ENCODE measurements at regions not wholly inside any gene's neighbourhood (a gene's known extent, or its start where the extent isn't known, plus 50 kb on each side); places are given as distances from the start of the nearest gene placed in this dataset.
"Not testable (repeated sequence)": the region's sequence is repeated elsewhere in the genome, so short reads cannot be mapped to it uniquely, and the experiment has no call there.

DNA sequence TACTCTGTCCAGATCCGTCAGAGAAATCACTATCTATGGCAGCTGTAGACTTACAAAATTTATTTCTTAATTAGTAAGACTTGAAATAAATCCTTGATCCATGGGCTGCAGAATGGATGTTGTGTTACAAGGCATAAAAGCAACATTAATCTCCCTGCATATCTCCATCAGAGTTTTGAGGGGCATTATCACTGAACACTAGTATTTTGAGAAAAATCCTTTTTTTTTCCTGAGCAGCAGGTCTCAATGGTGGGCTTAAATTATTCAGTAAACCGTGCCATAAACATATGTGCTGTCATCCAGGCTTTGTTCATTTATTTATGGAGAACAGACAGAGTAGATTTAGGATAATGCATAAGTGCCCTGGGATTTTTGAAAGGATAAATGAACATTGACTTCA, 457.9 kb upstream of the CTSO start:
- Histone ChIP-seq H3K36me3 (ENCODE audit: insufficient read depth) (no peaks in the 10 kb centered on the region), H3K4me3 (ENCODE audit: low read depth, low read length) (no peak overlapping the region), H3K4me1 (ENCODE audit: insufficient read depth) (no peaks in the 10 kb centered on the region), H3K27ac (ENCODE audit: low read depth) (no peak overlapping the region)
- no peak for DNase-seq (ENCODE audit: extremely low spot score)
- 79% methylated on average over 2 of the region's 2 CpGs for WGBS

DNA sequence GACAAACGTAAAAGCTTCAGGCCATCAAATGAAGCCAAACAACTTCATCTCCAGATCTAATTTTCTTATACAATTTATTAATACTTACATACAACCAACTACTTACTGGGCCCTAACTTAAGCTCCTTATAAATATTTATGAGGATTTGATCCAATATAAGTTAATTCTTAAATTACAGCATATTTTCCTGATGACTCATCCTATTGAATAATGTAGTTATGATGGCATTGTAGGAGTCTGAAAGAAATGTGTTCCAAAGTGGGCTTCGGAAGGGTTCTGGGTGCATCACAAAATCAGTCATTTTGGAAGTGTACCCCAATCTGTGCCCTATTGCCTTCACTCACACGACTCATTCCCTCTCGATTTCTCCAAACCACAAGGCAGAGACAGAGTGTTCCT, 455.1 kb upstream of the CTSO start:
- DNase-seq (ENCODE audit: extremely low spot score), result no peak
- 92% methylated on average over 4 of the region's 4 CpGs for WGBS
- Histone ChIP-seq H3K4me3 (ENCODE audit: low read depth, low read length) (no peak overlapping the region), H3K36me3 (ENCODE audit: insufficient read depth) (no peaks in the 10 kb centered on the region), H3K4me1 (ENCODE audit: insufficient read depth) (no peaks in the 10 kb centered on the region), H3K27ac (ENCODE audit: low read depth) (no peak overlapping the region)

DNA sequence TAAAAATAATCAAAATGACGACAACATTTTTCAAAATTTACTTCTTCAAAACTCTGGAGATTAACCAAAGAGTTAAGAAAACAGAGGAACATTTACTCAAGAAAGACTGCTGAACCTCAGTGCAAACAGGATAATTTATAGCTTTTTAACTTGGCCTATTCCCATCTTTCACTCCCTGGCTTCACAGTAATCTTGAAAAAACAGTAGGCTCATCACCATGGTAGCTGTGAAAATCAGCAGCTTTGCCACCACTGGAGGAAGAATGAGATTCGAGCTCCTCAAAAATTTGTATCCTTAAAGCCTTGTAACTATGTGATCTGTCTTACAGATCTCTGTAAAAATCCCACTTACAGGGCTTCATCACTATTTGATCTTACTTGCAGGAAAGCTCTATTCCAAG, 447.7 kb upstream of the CTSO start:
- Histone ChIP-seq H3K4me1 (ENCODE audit: insufficient read depth) (no peaks in the 10 kb centered on the region), H3K36me3 (ENCODE audit: insufficient read depth) (no peaks in the 10 kb centered on the region), H3K4me3 (ENCODE audit: low read depth, low read length) (no peak overlapping the region), H3K27ac (ENCODE audit: low read depth) (no peak overlapping the region)
- 58% methylated on average over 2 of the region's 2 CpGs for WGBS
- no peak for DNase-seq (ENCODE audit: extremely low spot score)

DNA sequence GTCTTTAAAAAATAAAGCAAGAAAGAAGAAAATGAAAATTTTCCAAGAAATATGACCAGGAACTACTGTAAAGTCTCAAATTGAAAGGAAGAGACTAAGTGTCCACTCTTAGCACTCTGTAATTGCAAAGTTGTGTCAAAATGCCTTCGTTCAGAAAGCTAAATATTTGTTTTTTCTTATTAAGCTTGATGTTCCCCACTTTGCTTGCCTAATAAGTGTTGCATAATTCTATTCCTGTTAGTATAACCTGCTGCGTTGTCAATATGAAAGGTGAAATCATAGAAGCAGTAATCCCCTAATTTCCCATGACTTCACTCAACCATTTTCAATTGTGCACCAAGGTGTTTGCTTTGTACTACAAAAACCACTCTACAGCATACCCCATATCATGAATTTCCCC, 442.9 kb upstream of the CTSO start:
- H3K27ac ChIP-seq (ENCODE audit: low read depth), result no peak overlapping the region
- DNase-seq (ENCODE audit: extremely low spot score), result no peak
- 93% methylated on average over 2 of the region's 2 CpGs for WGBS
- no peaks in the 10 kb centered on the region for H3K36me3 ChIP-seq (ENCODE audit: insufficient read depth)
- H3K4me3 ChIP-seq (ENCODE audit: low read depth, low read length), result no peak overlapping the region
- H3K4me1 ChIP-seq (ENCODE audit: insufficient read depth), result no peaks in the 10 kb centered on the region

DNA sequence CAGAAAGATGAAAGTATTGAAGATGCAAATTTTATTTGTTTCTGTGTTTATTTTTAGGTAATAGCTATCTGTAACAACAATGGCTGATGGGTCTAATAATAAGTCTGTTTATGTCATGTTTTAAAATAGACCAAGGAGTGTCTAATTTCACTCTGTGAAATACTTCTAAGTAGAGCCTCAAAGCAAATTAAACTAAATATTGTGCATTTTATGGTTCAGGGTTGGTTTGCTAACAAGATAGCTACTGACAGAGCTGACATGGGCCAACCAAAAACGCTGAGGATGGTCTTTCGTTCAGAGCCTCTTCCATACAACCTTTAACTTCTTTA, 437.6 kb upstream of the CTSO start:
- WGBS, result 80% methylated on average over 2 of the region's 2 CpGs
- no peaks in the 10 kb centered on the region for H3K4me1 ChIP-seq (ENCODE audit: insufficient read depth)
- H3K36me3 ChIP-seq (ENCODE audit: insufficient read depth), result no peaks in the 10 kb centered on the region
- no peak overlapping the region for H3K27ac ChIP-seq (ENCODE audit: low read depth)
- no peak for DNase-seq (ENCODE audit: extremely low spot score)
- H3K4me3 ChIP-seq (ENCODE audit: low read depth, low read length), result no peak overlapping the region

DNA sequence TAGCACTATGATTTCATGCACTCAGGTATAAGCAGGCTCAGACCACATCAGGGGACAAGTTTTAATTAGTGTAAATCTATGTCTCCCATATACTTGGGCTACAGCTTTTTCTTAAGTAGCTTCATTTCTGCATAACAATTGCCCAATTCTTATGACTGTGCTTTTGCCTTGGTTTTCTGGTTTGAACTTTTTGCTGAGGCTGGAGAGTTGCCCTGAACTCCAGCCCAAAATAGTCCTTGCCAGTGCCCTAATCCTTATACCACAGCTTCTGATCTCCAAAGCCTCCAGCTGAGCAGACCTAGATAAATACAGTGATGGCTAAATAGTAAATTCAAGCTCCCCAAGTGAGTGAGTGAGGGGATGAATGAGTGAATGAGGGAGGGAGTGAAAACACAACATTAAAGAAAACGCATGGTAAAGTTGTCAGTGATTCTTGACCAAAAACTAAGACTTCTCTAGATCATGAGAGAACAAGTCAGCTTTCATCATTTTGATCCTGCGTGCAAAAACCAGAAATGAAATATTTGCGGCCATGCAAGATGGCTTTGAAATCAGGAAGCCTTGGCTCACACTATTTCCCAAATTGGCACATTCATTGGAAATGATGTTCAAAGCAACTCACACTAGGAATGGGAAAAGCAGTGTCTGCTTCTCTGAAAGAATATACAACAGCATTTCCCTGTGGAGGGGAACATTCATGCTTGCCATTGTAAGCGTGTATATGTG, 437.1 kb upstream of the CTSO start:
- Histone ChIP-seq H3K36me3 (ENCODE audit: insufficient read depth) (no peaks in the 10 kb centered on the region), H3K27ac (ENCODE audit: low read depth) (no peak overlapping the region), H3K4me1 (ENCODE audit: insufficient read depth) (no peaks in the 10 kb centered on the region), H3K4me3 (ENCODE audit: low read depth, low read length) (no peak overlapping the region)
- WGBS, result 81% methylated on average over 4 of the region's 4 CpGs
- no peak for DNase-seq (ENCODE audit: extremely low spot score)

DNA sequence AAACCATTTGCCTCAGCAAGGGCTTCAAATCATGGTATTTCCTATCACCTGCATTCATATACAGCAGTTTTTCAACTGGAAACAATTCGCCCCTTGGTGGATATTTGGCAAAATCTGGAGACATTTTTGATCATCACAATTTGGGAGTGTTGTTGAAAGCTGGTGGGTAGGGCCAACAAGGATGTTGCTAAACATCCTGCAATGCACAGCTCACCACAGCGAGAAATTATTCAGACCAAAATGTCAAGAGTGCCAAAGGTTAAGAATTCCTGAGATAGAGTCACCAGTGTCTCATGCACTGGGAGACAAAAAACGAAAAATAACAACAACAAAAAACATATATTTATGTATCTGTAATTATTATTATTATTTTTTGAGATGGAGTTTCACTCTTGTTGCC, 435.2 kb upstream of the CTSO start:
- no peaks in the 10 kb centered on the region for H3K4me1 ChIP-seq (ENCODE audit: insufficient read depth)
- no peak overlapping the region for H3K4me3 ChIP-seq (ENCODE audit: low read depth, low read length)
- H3K36me3 ChIP-seq (ENCODE audit: insufficient read depth), result no peaks in the 10 kb centered on the region
- DNase-seq (ENCODE audit: extremely low spot score), result no peak
- WGBS, result 87% methylated on average over 3 of the region's 3 CpGs
- H3K27ac ChIP-seq (ENCODE audit: low read depth), result no peak overlapping the region

DNA sequence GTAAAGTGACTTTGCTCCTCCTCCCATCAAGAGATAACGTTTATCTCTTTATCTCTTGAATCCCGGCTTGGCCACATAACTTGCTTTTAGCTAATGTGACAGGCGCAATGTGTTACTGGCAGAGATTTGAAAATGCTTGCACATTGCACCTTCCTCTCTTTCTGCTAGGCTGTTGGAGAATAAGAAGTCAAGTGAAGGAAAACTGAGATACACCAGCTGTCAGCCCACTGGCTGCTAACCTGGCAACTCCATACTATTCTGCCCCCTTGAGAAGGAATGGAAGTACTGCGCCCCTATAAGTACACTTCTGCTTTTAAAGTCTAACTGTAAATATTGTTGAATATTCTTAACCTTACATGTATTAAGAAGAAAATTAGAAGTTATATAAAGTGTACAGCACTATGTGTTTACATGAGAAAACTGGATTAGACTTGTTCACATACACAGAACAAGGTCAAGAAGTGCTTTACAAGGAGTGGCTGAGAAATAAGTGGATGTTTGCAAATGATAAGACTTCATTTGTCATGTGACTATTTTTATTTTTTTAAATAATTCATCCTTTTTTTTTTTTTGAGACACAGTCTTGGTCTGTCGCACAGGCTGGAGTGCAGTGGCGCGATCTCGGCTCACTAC, 424.5 kb upstream of the CTSO start:
- no peak overlapping the region for H3K27ac ChIP-seq (ENCODE audit: low read depth)
- no peak overlapping the region for H3K4me3 ChIP-seq (ENCODE audit: low read depth, low read length)
- DNase-seq (ENCODE audit: extremely low spot score), result peak; percentile 20
- no peaks in the 10 kb centered on the region for H3K4me1 ChIP-seq (ENCODE audit: insufficient read depth)
- 62% methylated on average over 8 of the region's 8 CpGs for WGBS
- H3K36me3 ChIP-seq (ENCODE audit: insufficient read depth), result no peaks in the 10 kb centered on the region

DNA sequence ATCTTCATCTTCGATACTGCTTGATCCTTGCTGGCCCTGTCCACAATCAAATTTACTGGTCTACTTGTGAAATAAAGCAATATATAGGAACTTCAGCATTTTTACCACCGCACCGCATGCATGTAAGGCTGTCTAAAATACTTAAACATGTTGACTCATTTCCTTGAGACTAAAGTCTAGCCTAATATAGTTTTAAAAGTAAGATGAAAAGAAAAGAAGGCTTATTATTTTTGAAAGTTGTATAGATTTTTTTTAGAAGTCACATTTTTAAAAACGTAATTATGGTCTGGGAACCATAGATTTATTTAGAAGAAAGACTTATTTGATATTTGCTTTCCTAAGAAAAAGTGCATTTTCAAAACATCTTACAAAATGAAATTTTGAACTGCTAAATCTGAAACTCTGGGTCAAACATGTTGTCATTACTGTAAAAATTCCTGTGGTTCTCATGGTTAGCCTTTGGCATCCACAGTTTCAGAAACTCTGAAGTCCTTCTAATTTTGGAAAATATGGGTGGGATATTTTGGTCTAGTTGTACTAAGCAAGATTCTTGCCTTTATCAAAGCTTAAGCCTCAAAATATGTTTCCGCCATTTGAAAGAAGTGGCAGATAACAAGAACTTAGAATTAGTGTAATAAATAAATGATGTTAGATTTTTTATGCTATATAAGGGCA, 423.5 kb upstream of the CTSO start:
- DNase-seq (ENCODE audit: extremely low spot score), result no peak
- Histone ChIP-seq H3K4me1 (ENCODE audit: insufficient read depth) (no peaks in the 10 kb centered on the region), H3K36me3 (ENCODE audit: insufficient read depth) (no peaks in the 10 kb centered on the region), H3K4me3 (ENCODE audit: low read depth, low read length) (no peak overlapping the region), H3K27ac (ENCODE audit: low read depth) (no peak overlapping the region)
- 71% methylated on average over 5 of the region's 5 CpGs for WGBS

DNA sequence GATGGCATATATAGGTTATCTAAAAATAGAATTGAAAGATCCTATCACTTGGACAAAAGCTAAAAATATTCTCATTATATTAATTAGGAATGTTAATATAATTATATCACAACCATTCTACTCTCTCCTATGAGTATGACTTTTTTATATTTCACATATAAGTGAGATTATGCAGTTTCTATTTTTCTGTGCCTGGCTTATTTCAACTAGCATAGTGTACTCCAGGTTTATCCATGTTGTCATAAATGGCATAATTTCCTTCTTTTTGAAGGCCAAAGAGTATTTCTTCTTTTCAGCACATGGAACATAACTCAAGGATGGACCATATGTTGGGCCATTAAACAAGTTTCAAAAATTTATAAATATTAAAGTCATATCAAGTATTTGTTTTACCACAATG, 421.2 kb upstream of the CTSO start:
- Histone ChIP-seq H3K36me3 (ENCODE audit: insufficient read depth) (no peaks in the 10 kb centered on the region), H3K27ac (ENCODE audit: low read depth) (no peak overlapping the region), H3K4me1 (ENCODE audit: insufficient read depth) (no peaks in the 10 kb centered on the region), H3K4me3 (ENCODE audit: low read depth, low read length) (no peak overlapping the region)
- DNase-seq (ENCODE audit: extremely low spot score), result no peak

DNA sequence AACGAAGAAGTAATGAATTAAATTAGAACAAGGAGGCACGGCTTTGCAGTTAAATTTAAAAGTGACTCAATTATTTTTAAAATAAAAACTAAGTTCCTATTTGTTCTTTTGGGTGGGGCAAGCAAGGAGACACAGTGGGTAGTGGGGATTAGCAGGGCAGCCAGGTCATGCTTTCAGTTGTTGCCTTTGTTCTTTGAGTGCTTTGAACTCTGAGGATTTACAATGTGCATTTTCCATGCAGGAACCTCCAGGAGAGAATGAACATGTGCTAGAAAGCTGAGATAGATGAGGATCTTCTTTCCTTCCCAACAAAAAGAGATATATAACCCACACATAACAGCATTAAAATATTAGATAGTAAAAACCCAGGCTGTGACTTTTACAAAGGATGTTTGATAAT, 420.4 kb upstream of the CTSO start:
- Histone ChIP-seq H3K4me1 (ENCODE audit: insufficient read depth) (no peaks in the 10 kb centered on the region), H3K36me3 (ENCODE audit: insufficient read depth) (no peaks in the 10 kb centered on the region), H3K27ac (ENCODE audit: low read depth) (no peak overlapping the region), H3K4me3 (ENCODE audit: low read depth, low read length) (no peak overlapping the region)
- no peak for DNase-seq (ENCODE audit: extremely low spot score)
- WGBS, result 44% methylated on average over 2 of the region's 2 CpGs

DNA sequence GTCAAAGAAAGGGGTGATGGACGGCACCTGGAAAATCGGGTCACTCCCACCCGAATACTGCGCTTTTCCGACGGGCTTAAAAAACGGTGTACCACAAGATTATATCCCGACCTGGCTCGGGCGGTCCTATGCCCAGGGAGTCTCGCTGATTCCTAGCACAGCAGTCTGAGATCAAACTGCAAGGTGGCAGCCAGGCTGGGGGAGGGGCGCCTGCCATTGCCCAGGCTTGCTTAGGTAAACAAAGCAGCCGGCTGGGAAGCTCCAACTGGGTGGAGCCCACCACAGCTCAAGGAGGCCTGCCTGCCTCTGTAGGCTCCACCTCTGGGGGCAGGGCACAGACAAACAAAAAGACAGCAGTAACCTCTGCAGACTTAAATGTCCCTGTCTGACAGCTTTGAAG, 413.8 kb upstream of the CTSO start:
- H3K27ac ChIP-seq (ENCODE audit: low read depth); H3K4me1 ChIP-seq (ENCODE audit: insufficient read depth); DNase-seq (ENCODE audit: extremely low spot score); H3K36me3 ChIP-seq (ENCODE audit: insufficient read depth); H3K4me3 ChIP-seq (ENCODE audit: low read depth, low read length): not testable (repeated sequence)
- 51% methylated on average over 11 of the region's 13 CpGs for WGBS

DNA sequence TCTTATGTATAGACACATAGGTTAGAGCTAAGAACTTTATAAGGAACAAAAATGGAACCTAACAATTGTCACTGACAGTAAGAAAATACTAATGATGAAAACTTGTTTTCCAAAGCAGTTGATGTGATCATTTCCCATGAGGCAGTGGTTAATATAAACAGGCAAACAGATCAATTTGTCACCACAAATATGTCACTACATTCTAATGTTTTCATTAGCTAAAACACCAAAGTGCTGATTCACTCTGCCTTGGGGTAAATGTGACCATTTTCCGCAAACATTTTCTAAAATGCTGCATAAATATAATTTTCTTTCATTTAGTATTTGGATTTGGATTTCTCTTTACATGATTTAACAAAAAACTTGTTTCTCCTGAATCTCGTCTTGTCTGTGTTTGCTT, 408.9 kb upstream of the CTSO start:
- 42% methylated on average over 2 of the region's 2 CpGs for WGBS
- Histone ChIP-seq H3K4me1 (ENCODE audit: insufficient read depth) (no peaks in the 10 kb centered on the region), H3K36me3 (ENCODE audit: insufficient read depth) (no peaks in the 10 kb centered on the region), H3K4me3 (ENCODE audit: low read depth, low read length) (no peak overlapping the region), H3K27ac (ENCODE audit: low read depth) (no peak overlapping the region)
- no peak for DNase-seq (ENCODE audit: extremely low spot score)

DNA sequence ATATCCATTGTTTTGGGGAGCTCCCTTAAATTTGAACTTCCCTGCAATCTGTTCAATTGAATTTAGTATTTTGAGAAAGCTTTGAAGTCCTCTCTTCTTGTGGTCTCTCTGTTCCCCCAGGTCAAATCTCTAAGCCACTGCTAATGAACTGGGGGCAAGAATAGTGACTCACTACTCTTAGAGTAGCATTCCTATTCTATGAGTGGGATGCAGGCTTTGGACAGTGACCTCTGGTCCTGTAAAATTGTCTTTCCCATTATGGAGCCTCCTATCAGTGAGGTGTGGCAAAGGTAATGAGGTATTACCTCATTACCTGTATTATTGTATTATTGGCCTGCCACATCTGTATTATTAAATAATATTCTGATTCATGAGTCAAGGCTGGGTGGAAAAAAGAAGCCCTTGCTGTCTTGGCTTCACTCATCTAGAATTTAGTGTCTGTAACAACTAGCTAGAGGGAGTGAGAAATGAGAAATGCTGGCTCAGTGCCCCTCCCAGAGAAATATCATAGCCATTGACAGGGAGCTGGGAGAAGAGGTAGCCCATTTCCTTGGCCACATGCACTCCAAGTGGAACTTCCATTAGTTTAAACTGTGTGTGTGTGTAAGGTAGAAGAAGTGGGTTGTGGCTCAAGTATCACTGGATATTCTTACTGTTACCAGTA, 393.9 kb upstream of the CTSO start:
- no peak overlapping the region for H3K4me3 ChIP-seq (ENCODE audit: low read depth, low read length)
- H3K4me1 ChIP-seq (ENCODE audit: insufficient read depth), result no peaks in the 10 kb centered on the region

More for the DNA sequence above, 393.9 kb upstream of the CTSO start:
- H3K27ac ChIP-seq (ENCODE audit: low read depth), result no peak overlapping the region
- DNase-seq (ENCODE audit: extremely low spot score), result no peak
- H3K36me3 ChIP-seq (ENCODE audit: insufficient read depth), result no peaks in the 10 kb centered on the region

Data from urinary bladder (tissue), 3 donors.